GM19463 (cell line): ENCODE measurements at regions not wholly inside any gene's neighbourhood (a gene's known extent, or its start where the extent isn't known, plus 50 kb on each side); places are given as distances from the start of the nearest gene placed in this dataset.

Experiments
- ATAC-seq: cut with Tn5 transposase; IDR thresholded peaks from one replicate; pipeline ENCODE4 v1.9.1; 2021; ENCODE audit warnings: mild to moderate bottlenecking, moderate library complexity; ENCODE audit not compliant: unreplicated experiment

GRCh38 chr1:218670875-218671274 lies 325.7 kb downstream of the TGFB2 start:
- ATAC-seq = no peak

GRCh38 chr1:218671573-218671972 lies 326.4 kb downstream of the TGFB2 start:
- no peak for ATAC-seq

GRCh38 chr1:218673170-218673569 lies 328.0 kb downstream of the TGFB2 start:
- no peak for ATAC-seq

- ATAC-seq = no peak
Observed at GRCh38 chr1:218674280-218674773, 329.2 kb downstream of the TGFB2 start.

- ATAC-seq = no peak
Observed at GRCh38 chr1:218677026-218677425, 331.9 kb downstream of the TGFB2 start.

- ATAC-seq = no peak
Observed at GRCh38 chr1:218679391-218679790, 334.3 kb downstream of the TGFB2 start.

GRCh38 chr1:218679988-218680748 lies 335.0 kb downstream of the TGFB2 start:
- no peak for ATAC-seq

- ATAC-seq = no peak
Observed at GRCh38 chr1:218683242-218683641, 338.1 kb downstream of the TGFB2 start.

- ATAC-seq = no peak
Observed at GRCh38 chr1:218686258-218686657, 341.1 kb downstream of the TGFB2 start.

- no peak for ATAC-seq
Observed at GRCh38 chr1:218686761-218687160, 341.6 kb downstream of the TGFB2 start.

GRCh38 chr1:218692808-218693207 lies 347.7 kb downstream of the TGFB2 start:
- ATAC-seq = no peak

- no peak for ATAC-seq
Observed at GRCh38 chr1:218693599-218693998, 348.5 kb downstream of the TGFB2 start.

GRCh38 chr1:218694085-218694484 lies 348.9 kb downstream of the TGFB2 start:
- ATAC-seq = no peak

GRCh38 chr1:218694636-218695035 lies 349.5 kb downstream of the TGFB2 start:
- ATAC-seq = no peak

GRCh38 chr1:218695525-218695924 lies 350.4 kb downstream of the TGFB2 start:
- no peak for ATAC-seq

GRCh38 chr1:218698141-218698540 lies 353.0 kb downstream of the TGFB2 start:
- ATAC-seq = no peak

- ATAC-seq = no peak
Observed at GRCh38 chr1:218699421-218699820, 354.3 kb downstream of the TGFB2 start.

GRCh38 chr1:218699865-218700264 lies 354.7 kb downstream of the TGFB2 start:
- ATAC-seq = no peak

- ATAC-seq = no peak
Observed at GRCh38 chr1:218700666-218701065, 355.5 kb downstream of the TGFB2 start.

- no peak for ATAC-seq
Observed at GRCh38 chr1:218701131-218701530, 356.0 kb downstream of the TGFB2 start.

GRCh38 chr1:218702775-218703174 lies 357.6 kb downstream of the TGFB2 start:
- no peak for ATAC-seq

- no peak for ATAC-seq
Observed at GRCh38 chr1:218703836-218704235, 358.7 kb downstream of the TGFB2 start.

GRCh38 chr1:218705391-218705790 lies 360.3 kb downstream of the TGFB2 start:
- ATAC-seq = no peak
